GM23338 (cell line): ENCODE measurements at regions not wholly inside any gene's neighbourhood (a gene's known extent, or its start where the extent isn't known, plus 50 kb on each side); places are given as distances from the start of the nearest gene placed in this dataset.

Experiments used
- ATAC-seq: fragments of 200-7000 bp; cut with Tn5 transposase; 3 replicates; pipeline ENCODE4 v1.9.1; 2020
- DNase-seq: peaks from one replicate; pipeline ENCODE4 v3.0.0-alpha.2; 2015; ENCODE audit warnings: low spot score
- H2AFZ ChIP-seq: fragments of 200-600 bp; sonication (generic); 2 replicates; pipeline ENCODE4 v1.8.0; 2016; ENCODE audit warnings: antibody characterized with exemption, mild to moderate bottlenecking, moderate library complexity
- H3F3A ChIP-seq: fragments of 200-600 bp; sonication (generic); replicated peaks from 2 replicates; pipeline ENCODE4 v1.8.0; 2017; ENCODE audit warnings: antibody characterized with exemption, mixed run types, low read depth
- H3K27ac ChIP-seq: fragments of 200-600 bp; sonication (generic); 2 replicates; pipeline ENCODE4 v1.6.1; 2016; ENCODE audit warnings: low read depth
- H3K27me3 ChIP-seq: fragments of 200-600 bp; sonication (generic); 2 replicates; pipeline ENCODE4 v1.8.0; 2016; ENCODE audit warnings: mild to moderate bottlenecking, mixed run types, moderate library complexity; ENCODE audit not compliant: insufficient read depth
- H3K36me3 ChIP-seq: fragments of 200-600 bp; sonication (generic); 2 replicates; pipeline ENCODE4 v1.8.0; 2016; ENCODE audit warnings: mild to moderate bottlenecking; ENCODE audit not compliant: insufficient read depth
- H3K4me1 ChIP-seq: fragments of 200-600 bp; sonication (generic); 2 replicates; pipeline ENCODE4 v1.8.0; 2016; ENCODE audit warnings: mild to moderate bottlenecking, moderate library complexity; ENCODE audit not compliant: insufficient read depth
- H3K4me2 ChIP-seq: fragments of 200-600 bp; sonication (generic); 2 replicates; pipeline ENCODE4 v1.7.1; 2017; ENCODE audit warnings: mixed run types
- H3K4me3 ChIP-seq: fragments of 200-600 bp; sonication (generic); 2 replicates; pipeline ENCODE4 v1.6.1; 2016; ENCODE audit warnings: mixed run types
- H3K79me2 ChIP-seq: fragments of 200-600 bp; sonication (generic); replicated peaks from 2 replicates; pipeline ENCODE4 v1.8.0; 2017; ENCODE audit warnings: mild to moderate bottlenecking; ENCODE audit not compliant: insufficient read depth
- H3K9me2 ChIP-seq: fragments of 200-600 bp; sonication (generic); 2 replicates; pipeline ENCODE4 v1.8.0; 2017; ENCODE audit not compliant: insufficient read depth
- H4K20me1 ChIP-seq: fragments of 200-600 bp; sonication (generic); replicated peaks from 2 replicates; pipeline ENCODE4 v1.8.0; 2017; ENCODE audit warnings: mild to moderate bottlenecking; ENCODE audit not compliant: insufficient read depth
- H3K27ac Mint-ChIP-seq: 2 replicates; pipeline ENCODE4 v1.8.0; 2020; ENCODE audit warnings: inconsistent platforms, mild to moderate bottlenecking, moderate library complexity, mixed read lengths
- H3K27me3 Mint-ChIP-seq: 3 replicates; pipeline ENCODE4 v1.8.0; 2022; ENCODE audit warnings: low read depth, mild to moderate bottlenecking, moderate library complexity, mixed read lengths, inconsistent platforms; ENCODE audit not compliant: insufficient read depth, poor library complexity
- H3K36me3 Mint-ChIP-seq: 3 replicates; pipeline ENCODE4 v1.8.0; 2021; ENCODE audit warnings: low read depth, mild to moderate bottlenecking, inconsistent platforms, moderate library complexity, mixed read lengths
- H3K4me1 Mint-ChIP-seq: 3 replicates; pipeline ENCODE4 v1.8.0; 2020; ENCODE audit warnings: mild to moderate bottlenecking, inconsistent platforms, mixed read lengths
- H3K4me3 Mint-ChIP-seq: 3 replicates; pipeline ENCODE4 v1.8.0; 2021; ENCODE audit warnings: moderate library complexity, mild to moderate bottlenecking, inconsistent platforms, mixed read lengths
- H3K9me3 Mint-ChIP-seq: 3 replicates; pipeline ENCODE4 v1.8.0; 2020; ENCODE audit warnings: moderate library complexity, mild to moderate bottlenecking, inconsistent platforms, mixed read lengths
- CREB1 ChIP-seq: fragments of 250-450 bp; sonication (Bioruptor Pico); IDR thresholded peaks from 2 replicates; pipeline ENCODE4 v1.5.0; 2020; ENCODE audit warnings: low read depth, mild to moderate bottlenecking, moderate library complexity
- ETS1 ChIP-seq: IDR thresholded peaks from 2 replicates; pipeline ENCODE4 v1.6.1; 2016; ENCODE audit warnings: antibody characterized with exemption
- EZH2 ChIP-seq: fragments of 200-600 bp; sonication (generic); IDR thresholded peaks from one replicate; pipeline ENCODE4 v1.8.0; 2017; ENCODE audit warnings: antibody characterized with exemption, mild to moderate bottlenecking, low read depth; ENCODE audit not compliant: unreplicated experiment
- EZH2phosphoT487 ChIP-seq: fragments of 200-600 bp; sonication (generic); IDR thresholded peaks from one replicate; pipeline ENCODE4 v1.8.1; 2018; ENCODE audit warnings: antibody characterized with exemption; ENCODE audit not compliant: unreplicated experiment
- JUNB ChIP-seq: IDR thresholded peaks from one replicate; pipeline ENCODE4 v1.6.1; 2016; ENCODE audit warnings: antibody characterized with exemption; ENCODE audit not compliant: unreplicated experiment
- NANOG ChIP-seq: IDR thresholded peaks from 2 replicates; pipeline ENCODE4 v1.6.1; 2016; ENCODE audit warnings: antibody characterized with exemption, borderline replicate concordance
- POLR2AphosphoS5 ChIP-seq: IDR thresholded peaks from 2 replicates; pipeline ENCODE4 v1.6.1; 2016; ENCODE audit warnings: antibody characterized with exemption, low read depth
- STAT1 ChIP-seq: IDR thresholded peaks from one replicate; pipeline ENCODE4 v1.6.1; 2016; ENCODE audit warnings: antibody characterized with exemption; ENCODE audit not compliant: unreplicated experiment
- ZNF114 ChIP-seq: fragments of 250-450 bp; sonication (Bioruptor Pico); IDR thresholded peaks from 2 replicates; pipeline ENCODE4 v1.5.0; 2020; ENCODE audit warnings: mild to moderate bottlenecking, moderate library complexity
- ZNF331 ChIP-seq: fragments of 250-450 bp; sonication (Bioruptor Pico); IDR thresholded peaks from 2 replicates; pipeline ENCODE4 v1.5.0; 2020; ENCODE audit warnings: low read depth, mild to moderate bottlenecking, moderate library complexity
- TF ChIP-seq, protein P1 (sequence below), 2 experiments: fragments of 200-600 bp in 1 of 2; sonication (generic) in 1 of 2; conservative IDR thresholded peaks; 2 replicates each; pipeline versions ENCODE4 v1.5.1 to v1.6.1; 2016 to 2017; ENCODE audit warnings: antibody characterized with exemption in 2 of 2, low read depth in 2 of 2, mild to moderate bottlenecking in 2 of 2, moderate library complexity in 1 of 2
- TF ChIP-seq, protein P2 (sequence below): fragments of 250-450 bp; sonication (Bioruptor Pico); IDR thresholded peaks from 2 replicates; pipeline ENCODE4 v1.5.0; 2020; ENCODE audit warnings: mild to moderate bottlenecking, moderate library complexity
- TF ChIP-seq, protein P3 (sequence below): IDR thresholded peaks from one replicate; pipeline ENCODE4 v1.6.1; 2018; ENCODE audit warnings: antibody characterized with exemption; ENCODE audit not compliant: unreplicated experiment

GRCh38 chr2:46821600-46821999, 94.0 kb downstream of the MCFD2 start:
- no peak overlapping the region for H3K4me3 Mint-ChIP-seq
- no peak overlapping the region for H3K4me3 ChIP-seq
- H3K36me3 ChIP-seq = no peaks in the 10 kb centered on the region
- H4K20me1 ChIP-seq = no peaks in the 10 kb centered on the region
- H2AFZ ChIP-seq = no peak overlapping the region
- H3K4me2 ChIP-seq = no peak overlapping the region
- TF ChIP-seq STAT1 = no peak
- TF ChIP-seq POLR2AphosphoS5 = no peak
- TF ChIP-seq ZNF331 (CRISPR knock-in tag) = no peak
- TF ChIP-seq, protein P1, sequence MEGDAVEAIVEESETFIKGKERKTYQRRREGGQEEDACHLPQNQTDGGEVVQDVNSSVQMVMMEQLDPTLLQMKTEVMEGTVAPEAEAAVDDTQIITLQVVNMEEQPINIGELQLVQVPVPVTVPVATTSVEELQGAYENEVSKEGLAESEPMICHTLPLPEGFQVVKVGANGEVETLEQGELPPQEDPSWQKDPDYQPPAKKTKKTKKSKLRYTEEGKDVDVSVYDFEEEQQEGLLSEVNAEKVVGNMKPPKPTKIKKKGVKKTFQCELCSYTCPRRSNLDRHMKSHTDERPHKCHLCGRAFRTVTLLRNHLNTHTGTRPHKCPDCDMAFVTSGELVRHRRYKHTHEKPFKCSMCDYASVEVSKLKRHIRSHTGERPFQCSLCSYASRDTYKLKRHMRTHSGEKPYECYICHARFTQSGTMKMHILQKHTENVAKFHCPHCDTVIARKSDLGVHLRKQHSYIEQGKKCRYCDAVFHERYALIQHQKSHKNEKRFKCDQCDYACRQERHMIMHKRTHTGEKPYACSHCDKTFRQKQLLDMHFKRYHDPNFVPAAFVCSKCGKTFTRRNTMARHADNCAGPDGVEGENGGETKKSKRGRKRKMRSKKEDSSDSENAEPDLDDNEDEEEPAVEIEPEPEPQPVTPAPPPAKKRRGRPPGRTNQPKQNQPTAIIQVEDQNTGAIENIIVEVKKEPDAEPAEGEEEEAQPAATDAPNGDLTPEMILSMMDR (conservative IDR thresholded peaks at IDR 0.05; ENCODE audit: low read depth in 2 of 2) = no peak
- TF ChIP-seq ETS1 = no peak
- no peak for TF ChIP-seq EZH2phosphoT487
- no peak for TF ChIP-seq ZNF114
- no peak for TF ChIP-seq JUNB
- TF ChIP-seq, protein P2, sequence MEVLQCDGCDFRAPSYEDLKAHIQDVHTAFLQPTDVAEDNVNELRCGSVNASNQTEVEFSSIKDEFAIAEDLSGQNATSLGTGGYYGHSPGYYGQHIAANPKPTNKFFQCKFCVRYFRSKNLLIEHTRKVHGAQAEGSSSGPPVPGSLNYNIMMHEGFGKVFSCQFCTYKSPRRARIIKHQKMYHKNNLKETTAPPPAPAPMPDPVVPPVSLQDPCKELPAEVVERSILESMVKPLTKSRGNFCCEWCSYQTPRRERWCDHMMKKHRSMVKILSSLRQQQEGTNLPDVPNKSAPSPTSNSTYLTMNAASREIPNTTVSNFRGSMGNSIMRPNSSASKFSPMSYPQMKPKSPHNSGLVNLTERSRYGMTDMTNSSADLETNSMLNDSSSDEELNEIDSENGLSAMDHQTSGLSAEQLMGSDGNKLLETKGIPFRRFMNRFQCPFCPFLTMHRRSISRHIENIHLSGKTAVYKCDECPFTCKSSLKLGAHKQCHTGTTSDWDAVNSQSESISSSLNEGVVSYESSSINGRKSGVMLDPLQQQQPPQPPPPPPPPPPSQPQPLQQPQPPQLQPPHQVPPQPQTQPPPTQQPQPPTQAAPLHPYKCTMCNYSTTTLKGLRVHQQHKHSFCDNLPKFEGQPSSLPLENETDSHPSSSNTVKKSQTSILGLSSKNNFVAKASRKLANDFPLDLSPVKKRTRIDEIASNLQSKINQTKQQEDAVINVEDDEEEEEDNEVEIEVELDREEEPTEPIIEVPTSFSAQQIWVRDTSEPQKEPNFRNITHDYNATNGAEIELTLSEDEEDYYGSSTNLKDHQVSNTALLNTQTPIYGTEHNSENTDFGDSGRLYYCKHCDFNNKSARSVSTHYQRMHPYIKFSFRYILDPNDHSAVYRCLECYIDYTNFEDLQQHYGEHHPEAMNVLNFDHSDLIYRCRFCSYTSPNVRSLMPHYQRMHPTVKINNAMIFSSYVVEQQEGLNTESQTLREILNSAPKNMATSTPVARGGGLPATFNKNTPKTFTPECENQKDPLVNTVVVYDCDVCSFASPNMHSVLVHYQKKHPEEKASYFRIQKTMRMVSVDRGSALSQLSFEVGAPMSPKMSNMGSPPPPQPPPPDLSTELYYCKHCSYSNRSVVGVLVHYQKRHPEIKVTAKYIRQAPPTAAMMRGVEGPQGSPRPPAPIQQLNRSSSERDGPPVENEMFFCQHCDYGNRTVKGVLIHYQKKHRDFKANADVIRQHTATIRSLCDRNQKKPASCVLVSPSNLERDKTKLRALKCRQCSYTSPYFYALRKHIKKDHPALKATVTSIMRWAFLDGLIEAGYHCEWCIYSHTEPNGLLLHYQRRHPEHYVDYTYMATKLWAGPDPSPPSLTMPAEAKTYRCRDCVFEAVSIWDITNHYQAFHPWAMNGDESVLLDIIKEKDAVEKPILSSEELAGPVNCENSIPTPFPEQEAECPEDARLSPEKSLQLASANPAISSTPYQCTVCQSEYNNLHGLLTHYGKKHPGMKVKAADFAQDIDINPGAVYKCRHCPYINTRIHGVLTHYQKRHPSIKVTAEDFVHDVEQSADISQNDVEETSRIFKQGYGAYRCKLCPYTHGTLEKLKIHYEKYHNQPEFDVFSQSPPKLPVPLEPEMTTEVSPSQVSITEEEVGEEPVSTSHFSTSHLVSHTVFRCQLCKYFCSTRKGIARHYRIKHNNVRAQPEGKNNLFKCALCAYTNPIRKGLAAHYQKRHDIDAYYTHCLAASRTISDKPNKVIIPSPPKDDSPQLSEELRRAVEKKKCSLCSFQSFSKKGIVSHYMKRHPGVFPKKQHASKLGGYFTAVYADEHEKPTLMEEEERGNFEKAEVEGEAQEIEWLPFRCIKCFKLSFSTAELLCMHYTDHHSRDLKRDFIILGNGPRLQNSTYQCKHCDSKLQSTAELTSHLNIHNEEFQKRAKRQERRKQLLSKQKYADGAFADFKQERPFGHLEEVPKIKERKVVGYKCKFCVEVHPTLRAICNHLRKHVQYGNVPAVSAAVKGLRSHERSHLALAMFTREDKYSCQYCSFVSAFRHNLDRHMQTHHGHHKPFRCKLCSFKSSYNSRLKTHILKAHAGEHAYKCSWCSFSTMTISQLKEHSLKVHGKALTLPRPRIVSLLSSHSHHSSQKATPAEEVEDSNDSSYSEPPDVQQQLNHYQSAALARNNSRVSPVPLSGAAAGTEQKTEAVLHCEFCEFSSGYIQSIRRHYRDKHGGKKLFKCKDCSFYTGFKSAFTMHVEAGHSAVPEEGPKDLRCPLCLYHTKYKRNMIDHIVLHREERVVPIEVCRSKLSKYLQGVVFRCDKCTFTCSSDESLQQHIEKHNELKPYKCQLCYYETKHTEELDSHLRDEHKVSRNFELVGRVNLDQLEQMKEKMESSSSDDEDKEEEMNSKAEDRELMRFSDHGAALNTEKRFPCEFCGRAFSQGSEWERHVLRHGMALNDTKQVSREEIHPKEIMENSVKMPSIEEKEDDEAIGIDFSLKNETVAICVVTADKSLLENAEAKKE = no peak
- TF ChIP-seq CREB1 = no peak
- no peak for TF ChIP-seq EZH2
- TF ChIP-seq NANOG = no peak
- TF ChIP-seq, protein P3, sequence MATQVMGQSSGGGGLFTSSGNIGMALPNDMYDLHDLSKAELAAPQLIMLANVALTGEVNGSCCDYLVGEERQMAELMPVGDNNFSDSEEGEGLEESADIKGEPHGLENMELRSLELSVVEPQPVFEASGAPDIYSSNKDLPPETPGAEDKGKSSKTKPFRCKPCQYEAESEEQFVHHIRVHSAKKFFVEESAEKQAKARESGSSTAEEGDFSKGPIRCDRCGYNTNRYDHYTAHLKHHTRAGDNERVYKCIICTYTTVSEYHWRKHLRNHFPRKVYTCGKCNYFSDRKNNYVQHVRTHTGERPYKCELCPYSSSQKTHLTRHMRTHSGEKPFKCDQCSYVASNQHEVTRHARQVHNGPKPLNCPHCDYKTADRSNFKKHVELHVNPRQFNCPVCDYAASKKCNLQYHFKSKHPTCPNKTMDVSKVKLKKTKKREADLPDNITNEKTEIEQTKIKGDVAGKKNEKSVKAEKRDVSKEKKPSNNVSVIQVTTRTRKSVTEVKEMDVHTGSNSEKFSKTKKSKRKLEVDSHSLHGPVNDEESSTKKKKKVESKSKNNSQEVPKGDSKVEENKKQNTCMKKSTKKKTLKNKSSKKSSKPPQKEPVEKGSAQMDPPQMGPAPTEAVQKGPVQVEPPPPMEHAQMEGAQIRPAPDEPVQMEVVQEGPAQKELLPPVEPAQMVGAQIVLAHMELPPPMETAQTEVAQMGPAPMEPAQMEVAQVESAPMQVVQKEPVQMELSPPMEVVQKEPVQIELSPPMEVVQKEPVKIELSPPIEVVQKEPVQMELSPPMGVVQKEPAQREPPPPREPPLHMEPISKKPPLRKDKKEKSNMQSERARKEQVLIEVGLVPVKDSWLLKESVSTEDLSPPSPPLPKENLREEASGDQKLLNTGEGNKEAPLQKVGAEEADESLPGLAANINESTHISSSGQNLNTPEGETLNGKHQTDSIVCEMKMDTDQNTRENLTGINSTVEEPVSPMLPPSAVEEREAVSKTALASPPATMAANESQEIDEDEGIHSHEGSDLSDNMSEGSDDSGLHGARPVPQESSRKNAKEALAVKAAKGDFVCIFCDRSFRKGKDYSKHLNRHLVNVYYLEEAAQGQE = no peak
- peaks cover 7% of the 10 kb centered on the region for H3K4me1 Mint-ChIP-seq
- H3K4me1 ChIP-seq = no peaks in the 10 kb centered on the region
- no peak overlapping the region for H3K27ac ChIP-seq
- no peaks in the 10 kb centered on the region for H3K27me3 ChIP-seq
- no peaks in the 10 kb centered on the region; the same call in 2 of the 3 replicates for H3K9me3 Mint-ChIP-seq
- no peaks in the 10 kb centered on the region; the same call in 1 of the 2 replicates for H3K9me2 ChIP-seq
- H3F3A ChIP-seq = no peaks in the 10 kb centered on the region
- H3K27ac Mint-ChIP-seq = no peak overlapping the region
- H3K36me3 Mint-ChIP-seq = no peaks in the 10 kb centered on the region
- H3K27me3 Mint-ChIP-seq = no peaks in the 10 kb centered on the region
- ATAC-seq (no peak), DNase-seq (no peak)
- H3K79me2 ChIP-seq = no peaks in the 10 kb centered on the region
